ENCODE measurements at regions not wholly inside any gene's neighbourhood (a gene's known extent, or its start where the extent isn't known, plus 50 kb on each side); places are given as distances from the start of the nearest gene placed in this dataset.

- no peak for DNase-seq (ENCODE audit: extremely low read depth in 1 of 4, low spot score in 3 of 4)
- FAIRE-seq = peak; percentile 23
- in situ Hi-C loops (cut with MboI) (no loop called here), intact Hi-C loops (cut with micrococcal nuclease) (no loop called here)
- no peaks in the 10 kb centered on the region for H3K9me3 ChIP-seq (replicated peaks; ENCODE audit: control insufficient read depth, insufficient read depth, low read depth, low read length)
- no peak overlapping the region for H3K4me2 ChIP-seq (ENCODE audit: insufficient read depth, low read length)
- H3K4me3 ChIP-seq = no peak overlapping the region
- 2% methylated on average over 4 of the region's 4 CpGs for WGBS (ENCODE audit: insufficient coverage, low coverage, missing lambda C conversion rate)
- no peaks in the 10 kb centered on the region for H4K20me1 ChIP-seq (replicated peaks; ENCODE audit: control insufficient read depth, insufficient read depth, low read length)
- H3K27ac ChIP-seq (ENCODE audit: extremely low read depth, low read depth, low read length) = no peak overlapping the region
- H3K4me1 ChIP-seq (replicated peaks in 1 of 2; ENCODE audit: control insufficient read depth in 2 of 2, insufficient read depth in 2 of 2, low read length in 2 of 2) = no peaks in the 10 kb centered on the region
- ATAC-seq = no peak
- H2AFZ ChIP-seq (ENCODE audit: low read depth, low read length) = no peak overlapping the region
- H3K27me3 ChIP-seq (ENCODE audit: control insufficient read depth in 2 of 2, insufficient read depth in 2 of 2, low read length in 2 of 2) = peaks cover 5 to 30% of the 10 kb centered on the region in 2 experiments; a peak in 3 of 5 replicates
- no peaks in the 10 kb centered on the region for H3K9me1 ChIP-seq (ENCODE audit: control insufficient read depth, insufficient read depth, low read length)
- no peaks in the 10 kb centered on the region for H3K79me2 ChIP-seq (ENCODE audit: control insufficient read depth, insufficient read depth, low read length)
- no TSS peak for BruUV-seq (replicated peaks)
- CTCF ChIA-PET (ENCODE audit: low intra/inter-chr PET ratio) = no interaction called here
- H3K36me3 ChIP-seq (ENCODE audit: control insufficient read depth, insufficient read depth, low read length) = no peaks in the 10 kb centered on the region
- no peak overlapping the region for H3K9ac ChIP-seq (ENCODE audit: insufficient read depth in 1 of 2, low read depth in 2 of 2, low read length in 2 of 2)
- POLR2A ChIA-PET = no interaction called here
- no peak for TF ChIP-seq MAFG (tag; conservative IDR thresholded peaks at IDR 0.05)
- no peak for TF ChIP-seq ZNF197 (CRISPR knock-in tag; IDR thresholded peaks at IDR 0.05; ENCODE audit: low read depth)
- TF ChIP-seq POLR2B (IDR thresholded peaks at IDR 0.05; ENCODE audit: low read depth, partially characterized antibody) = no peak
- no peak for TF ChIP-seq PHB (CRISPR knock-in tag; IDR thresholded peaks at IDR 0.05)
- TF ChIP-seq ARID3A (IDR thresholded peaks at IDR 0.05; ENCODE audit: borderline replicate concordance, low read depth, low read length) = no peak
- no peak for TF ChIP-seq USF1 (CRISPR knock-in tag; IDR thresholded peaks at IDR 0.05)
- TF ChIP-seq GTF2E2 (tag; IDR thresholded peaks at IDR 0.05) = no peak
- TF ChIP-seq ADNP (tag; IDR thresholded peaks at IDR 0.05) = no peak
- no peak for TF ChIP-seq ZNF551 (CRISPR knock-in tag; IDR thresholded peaks at IDR 0.05)
- no peak for TF ChIP-seq TBP (optimal IDR thresholded peaks at IDR 0.05; ENCODE audit: low read depth, low read length)
- TF ChIP-seq ZNF124 (CRISPR knock-in tag; IDR thresholded peaks at IDR 0.05) = no peak
- TF ChIP-seq CUX1 (CRISPR knock-in tag; IDR thresholded peaks at IDR 0.05) = no peak
- no peak for TF ChIP-seq CGGBP1 (CRISPR knock-in tag; IDR thresholded peaks at IDR 0.05)
- TF ChIP-seq TBL1XR1 (IDR thresholded peaks at IDR 0.05; ENCODE audit: low read length in 2 of 2) = no peak
- TF ChIP-seq ZNF512 (tag; IDR thresholded peaks at IDR 0.05) = 0 out of 2 replicates have a peak, but pooled peaks have one; percentile 7
These were observed 95.7 kb upstream of the EEPD1 start for GRCh38 chr7:36057323-36057722.
